HepG2 (cell line): ENCODE measurements at regions not wholly inside any gene's neighbourhood (a gene's known extent, or its start where the extent isn't known, plus 50 kb on each side); places are given as distances from the start of the nearest gene placed in this dataset.

Experiments
- ATAC-seq: fragments of 200-7000 bp; cut with Tn5 transposase; 3 replicates; pipeline ENCODE4 v1.9.1; 2020; ENCODE audit warnings: mild to moderate bottlenecking, moderate library complexity
- BruUV-seq: library from RNA; stranded (reverse); fragments of 400-500 nt; replicated peaks from 2 replicates; lab custom pipeline; 2021; lab: Mats Ljungman, UMichigan
- CTCF ChIA-PET: fragments of 300-600 bp; formaldehyde crosslinking; extraction: SDS; loops from one replicate; lab custom pipeline; 2021; ENCODE audit warnings: low total read pairs, inconsistent platforms, low intra/inter-chr PET ratio; lab: Yijun Ruan, JAX
- POLR2A ChIA-PET: fragments of 350-600 bp; sonication (Branson Sonifier 250); formaldehyde crosslinking; loops from one replicate; lab custom pipeline; 2020; ENCODE audit warnings: antibody characterized with exemption, inconsistent platforms; lab: Yijun Ruan, JAX
- DNase-seq: peaks from one replicate; pipeline ENCODE4 v3.0.0-alpha.2; 2015; ENCODE audit warnings: low spot score
- FAIRE-seq: peaks from 3 replicates; lab custom pipeline; 2011; peaks lifted over from hg19 to GRCh38; lab: Jason Lieb, UNC
- H2AFZ ChIP-seq: one replicate; pipeline ENCODE4 v1.6.1; 2011; ENCODE audit warnings: low read length, inconsistent platforms
- H3K27ac ChIP-seq: fragments of 300-600 bp; 3 replicates; pipeline ENCODE4 v1.8.0; 2011; ENCODE audit warnings: mixed run types, mild to moderate bottlenecking, mixed read lengths, low read length, inconsistent platforms; ENCODE audit not compliant: insufficient read depth; ENCODE audit errors: extremely low read length
- H3K27me3 ChIP-seq, 2 experiments: fragments of 200-600 bp in 1 of 2; 2 replicates in 1 of 2; 3 replicates in 1 of 2; pipeline versions ENCODE4 v1.6.0 to v1.8.0; 2011; ENCODE audit warnings: low read length in 2 of 2, mild to moderate bottlenecking in 2 of 2, moderate library complexity in 2 of 2, inconsistent platforms in 1 of 2; ENCODE audit not compliant: insufficient read depth in 2 of 2, control insufficient read depth in 1 of 2
- H3K36me3 ChIP-seq, 2 experiments: fragments of 200-600 bp in 1 of 2; replicated peaks in 1 of 2; 2 replicates in 1 of 2; 3 replicates in 1 of 2; pipeline versions ENCODE4 v1.5.1 to v1.8.0; 2011; ENCODE audit warnings: low read length in 2 of 2, inconsistent platforms in 1 of 2; ENCODE audit not compliant: insufficient read depth in 2 of 2, control insufficient read depth in 1 of 2
- H3K4me1 ChIP-seq: 2 replicates; pipeline ENCODE4 v1.5.1; 2012; ENCODE audit warnings: low read length, inconsistent platforms; ENCODE audit not compliant: insufficient read depth
- H3K4me2 ChIP-seq: 2 replicates; pipeline ENCODE4 v1.6.0; 2011; ENCODE audit warnings: low read depth, low read length, inconsistent platforms
- H3K4me3 ChIP-seq, 3 experiments: fragments of 200-600 bp in 1 of 3; sonication (generic), shearing (Covaris generic) in 1 of 3; replicated peaks in 1 of 3; 2 replicates each; pipeline ENCODE4 v1.5.1; 2011 to 2016; ENCODE audit warnings: low read length in 3 of 3, inconsistent platforms in 2 of 3, low read depth in 2 of 3, mild to moderate bottlenecking in 2 of 3, control low read depth in 1 of 3, mixed read lengths in 1 of 3; ENCODE audit not compliant: insufficient read depth in 1 of 3
- H3K79me2 ChIP-seq: one replicate; pipeline ENCODE4 v1.6.1; 2011; ENCODE audit warnings: low read length, inconsistent platforms; ENCODE audit not compliant: insufficient read depth
- H3K9ac ChIP-seq: 2 replicates; pipeline ENCODE4 v1.6.0; 2011; ENCODE audit warnings: mild to moderate bottlenecking, low read depth, low read length, inconsistent platforms; ENCODE audit not compliant: insufficient read depth
- H3K9me3 ChIP-seq: 2 replicates; pipeline ENCODE4 v1.5.1; 2012; ENCODE audit warnings: mild to moderate bottlenecking, low read length
- H4K20me1 ChIP-seq: 2 replicates; pipeline ENCODE4 v1.6.0; 2011; ENCODE audit warnings: inconsistent platforms, mild to moderate bottlenecking, low read length, moderate library complexity; ENCODE audit not compliant: insufficient read depth
- CEBPG ChIP-seq: IDR thresholded peaks from 2 replicates; pipeline ENCODE4 v1.6.1; 2016
- DZIP1 ChIP-seq: sonication (generic); formaldehyde crosslinking; IDR thresholded peaks from 2 replicates; pipeline ENCODE4 v1.5.0; 2020; ENCODE audit warnings: mild to moderate bottlenecking, missing genetic modification reagents
- HDAC1 ChIP-seq: sonication (generic); formaldehyde crosslinking; IDR thresholded peaks from 2 replicates; pipeline ENCODE4 v1.5.1; 2020; ENCODE audit warnings: mild to moderate bottlenecking, missing genetic modification reagents
- IKZF5 ChIP-seq: IDR thresholded peaks from 2 replicates; pipeline ENCODE4 v1.6.1; 2018; ENCODE audit warnings: missing genetic modification reagents, mild to moderate bottlenecking, missing compliant biosample characterization
- ISL2 ChIP-seq: sonication (generic); formaldehyde crosslinking; IDR thresholded peaks from 2 replicates; pipeline ENCODE4 v1.5.0; 2020; ENCODE audit warnings: missing genetic modification reagents
- KDM1A ChIP-seq: IDR thresholded peaks from 2 replicates; pipeline ENCODE4 v1.6.1; 2016; ENCODE audit warnings: missing compliant biosample characterization
- KDM4B ChIP-seq: sonication (generic); formaldehyde crosslinking; IDR thresholded peaks from 2 replicates; pipeline ENCODE4 v1.4.0; 2020; ENCODE audit warnings: missing genetic modification reagents
- PHF20 ChIP-seq: sonication (generic); formaldehyde crosslinking; IDR thresholded peaks from 2 replicates; pipeline ENCODE4 v1.5.0; 2020; ENCODE audit warnings: mild to moderate bottlenecking, missing genetic modification reagents
- RAD21 ChIP-seq: fragments of 450-650 bp; formaldehyde crosslinking; IDR thresholded peaks from 2 replicates; pipeline ENCODE4 v1.5.0; 2020; ENCODE audit warnings: mild to moderate bottlenecking
- RXRB ChIP-seq: IDR thresholded peaks from 2 replicates; pipeline ENCODE4 v1.6.1; 2016; ENCODE audit warnings: borderline replicate concordance, missing genetic modification reagents, missing compliant biosample characterization
- SNAPC5 ChIP-seq: sonication (generic); formaldehyde crosslinking; IDR thresholded peaks from 2 replicates; pipeline ENCODE4 v1.8.1; 2023; ENCODE audit warnings: mild to moderate bottlenecking, missing genetic modification reagents, borderline replicate concordance
- ZNF235 ChIP-seq: sonication (generic); formaldehyde crosslinking; IDR thresholded peaks from 2 replicates; pipeline ENCODE4 v1.8.1; 2023; ENCODE audit warnings: mild to moderate bottlenecking, missing genetic modification reagents, borderline replicate concordance
- ZNF616 ChIP-seq: sonication (generic); formaldehyde crosslinking; IDR thresholded peaks from 2 replicates; pipeline ENCODE4 v1.5.0; 2020; ENCODE audit warnings: low read depth, mild to moderate bottlenecking, missing genetic modification reagents
- WGBS: methylation state at CpG from one replicate; pipeline ENCODE4 v1.1.6; 2017; ENCODE audit warnings: low lambda C conversion rate; 5-methylcytosine and 5-hydroxymethylcytosine counted together
- in situ Hi-C: cut with HindIII; loops from 2 replicates; pipeline ENCODE4 v1.10.0; 2017; ENCODE audit warnings: low pct_unique_long_range_greater_than_20kb; ENCODE audit not compliant: extremely low pct_ligation_motif_present
- intact Hi-C: fragments of 100-400 bp; cut with micrococcal nuclease; formaldehyde crosslinking; loops from one replicate; pipeline ENCODE4 v1.10.0; 2022; ENCODE audit not compliant: unreplicated experiment

- BruUV-seq = no TSS peak
- no peak overlapping the region for H3K4me2 ChIP-seq
- POLR2A ChIA-PET = no interaction called here
- H3K27me3 ChIP-seq = no peaks in the 10 kb centered on the region
- CTCF ChIA-PET = no interaction called here
- H3K4me3 ChIP-seq = no peak overlapping the region
- FAIRE-seq (no peak), DNase-seq (no peak), ATAC-seq (no peak)
- in situ Hi-C loops = no loop called here
- no peaks in the 10 kb centered on the region for H3K36me3 ChIP-seq
- no peaks in the 10 kb centered on the region for H3K4me1 ChIP-seq
- TF ChIP-seq KDM4B (CRISPR knock-in tag) = no peak
- no peak for TF ChIP-seq DZIP1 (CRISPR knock-in tag)
- TF ChIP-seq HDAC1 = no peak
- no peak for TF ChIP-seq CEBPG (CRISPR knock-in tag)
- no peak for TF ChIP-seq KDM1A (CRISPR knock-in tag)
- H2AFZ ChIP-seq = no peak overlapping the region
- intact Hi-C loops = no loop called here
- 18% methylated on average over 7 of the region's 7 CpGs for WGBS
- H4K20me1 ChIP-seq = no peaks in the 10 kb centered on the region
- H3K9me3 ChIP-seq = no peaks in the 10 kb centered on the region
- no peaks in the 10 kb centered on the region for H3K79me2 ChIP-seq
- H3K9ac ChIP-seq = no peak overlapping the region
- H3K27ac ChIP-seq = no peak overlapping the region
Observed at GRCh38 chr21:38121888-38122720, 134.7 kb upstream of the KCNJ15 start.

- H3K4me2 ChIP-seq = no peak overlapping the region
- intact Hi-C loops (no loop called here), in situ Hi-C loops (no loop called here)
- ChIA-PET CTCF (no interaction called here), POLR2A (no interaction called here)
- H3K4me1 ChIP-seq = no peaks in the 10 kb centered on the region
- no peaks in the 10 kb centered on the region for H3K9me3 ChIP-seq
- no peaks in the 10 kb centered on the region for H4K20me1 ChIP-seq
- no peak overlapping the region for H3K27ac ChIP-seq
- DNase-seq (no peak), FAIRE-seq (no peak), ATAC-seq (no peak)
- no CpG with 5 or more reads among the region's 5 CpGs for WGBS
- H2AFZ ChIP-seq = no peak overlapping the region
- no peaks in the 10 kb centered on the region for H3K36me3 ChIP-seq
- no peak overlapping the region for H3K9ac ChIP-seq
- no TSS peak for BruUV-seq
- no peaks in the 10 kb centered on the region for H3K27me3 ChIP-seq
- H3K79me2 ChIP-seq = no peaks in the 10 kb centered on the region
- TF ChIP-seq RAD21 (CRISPR knock-in tag) (no peak), ISL2 (CRISPR knock-in tag) (no peak), PHF20 (CRISPR knock-in tag) (no peak), ZNF235 (no peak), RXRB (CRISPR knock-in tag) (no peak), IKZF5 (CRISPR knock-in tag) (no peak), ZNF616 (CRISPR knock-in tag) (no peak), SNAPC5 (CRISPR knock-in tag) (no peak)
- no peak overlapping the region for H3K4me3 ChIP-seq
Observed at GRCh38 chr21:38123626-38124025, 133.2 kb upstream of the KCNJ15 start.
